ENCODE measurements at regions not wholly inside any gene's neighbourhood (a gene's known extent, or its start where the extent isn't known, plus 50 kb on each side); places are given as distances from the start of the nearest gene placed in this dataset.

GRCh38 chrX:125710403-125711062 is 390.9 kb downstream of the TEX13C start:
- ATAC-seq: no peak
- H3K4me3 Mint-ChIP-seq: no peak overlapping the region
- POLR2A ChIA-PET: no interaction called here
- no peak overlapping the region for H3K27ac Mint-ChIP-seq
- no peaks in the 10 kb centered on the region for H3K4me1 Mint-ChIP-seq
- H3K27me3 Mint-ChIP-seq: no peaks in the 10 kb centered on the region
- H3K36me3 Mint-ChIP-seq: no peaks in the 10 kb centered on the region
- peaks cover 0 to 8% (median 0%) of the 10 kb centered on the region in 9 donors for H3K9me3 Mint-ChIP-seq
- no peak for DNase-seq

DNA sequence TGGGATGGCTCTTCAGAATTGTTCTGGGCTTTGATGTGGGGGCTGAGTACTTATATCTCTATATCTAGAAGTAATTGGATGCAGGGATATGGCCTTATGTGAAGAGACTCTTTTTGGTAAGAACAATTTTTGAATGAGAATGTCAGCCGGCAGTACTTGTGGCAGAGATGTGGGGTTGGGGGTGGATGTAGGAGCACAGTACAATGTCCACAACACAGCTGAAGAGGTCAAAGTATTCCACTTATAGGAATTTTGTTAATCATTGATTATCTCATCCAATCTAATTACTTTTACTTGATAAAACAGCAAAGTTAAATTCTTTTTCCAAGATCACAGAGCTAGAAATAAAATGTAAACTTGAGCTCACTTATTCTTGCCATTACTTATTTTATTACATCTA is 391.4 kb downstream of the TEX13C start:
- H3K9me3 Mint-ChIP-seq: peaks cover 0 to 4% (median 0%) of the 10 kb centered on the region in 9 donors
- H3K36me3 Mint-ChIP-seq: no peaks in the 10 kb centered on the region
- H3K4me3 Mint-ChIP-seq: no peak overlapping the region
- no peaks in the 10 kb centered on the region for H3K4me1 Mint-ChIP-seq
- H3K27ac Mint-ChIP-seq: no peak overlapping the region
- DNase-seq (no peak), ATAC-seq (no peak)
- POLR2A ChIA-PET: no interaction called here
- H3K27me3 Mint-ChIP-seq: no peaks in the 10 kb centered on the region

GRCh38 chrX:125713633-125714032 is 394.0 kb downstream of the TEX13C start:
- POLR2A ChIA-PET: no interaction called here
- no peak overlapping the region for H3K27ac Mint-ChIP-seq

GRCh38 chrX:125727117-125727516 is 407.4 kb downstream of the TEX13C start:
- no peaks in the 10 kb centered on the region for H3K4me1 Mint-ChIP-seq

More at GRCh38 chrX:125713633-125714032, 394.0 kb downstream of the TEX13C start:
- Mint-ChIP-seq H3K9me3 (peaks cover 0 to 4% (median 0%) of the 10 kb centered on the region in 9 donors), H3K36me3 (no peaks in the 10 kb centered on the region), H3K4me3 (no peak overlapping the region), H3K27me3 (no peaks in the 10 kb centered on the region), H3K4me1 (no peaks in the 10 kb centered on the region)
- no peak for ATAC-seq
- DNase-seq: no peak

DNA sequence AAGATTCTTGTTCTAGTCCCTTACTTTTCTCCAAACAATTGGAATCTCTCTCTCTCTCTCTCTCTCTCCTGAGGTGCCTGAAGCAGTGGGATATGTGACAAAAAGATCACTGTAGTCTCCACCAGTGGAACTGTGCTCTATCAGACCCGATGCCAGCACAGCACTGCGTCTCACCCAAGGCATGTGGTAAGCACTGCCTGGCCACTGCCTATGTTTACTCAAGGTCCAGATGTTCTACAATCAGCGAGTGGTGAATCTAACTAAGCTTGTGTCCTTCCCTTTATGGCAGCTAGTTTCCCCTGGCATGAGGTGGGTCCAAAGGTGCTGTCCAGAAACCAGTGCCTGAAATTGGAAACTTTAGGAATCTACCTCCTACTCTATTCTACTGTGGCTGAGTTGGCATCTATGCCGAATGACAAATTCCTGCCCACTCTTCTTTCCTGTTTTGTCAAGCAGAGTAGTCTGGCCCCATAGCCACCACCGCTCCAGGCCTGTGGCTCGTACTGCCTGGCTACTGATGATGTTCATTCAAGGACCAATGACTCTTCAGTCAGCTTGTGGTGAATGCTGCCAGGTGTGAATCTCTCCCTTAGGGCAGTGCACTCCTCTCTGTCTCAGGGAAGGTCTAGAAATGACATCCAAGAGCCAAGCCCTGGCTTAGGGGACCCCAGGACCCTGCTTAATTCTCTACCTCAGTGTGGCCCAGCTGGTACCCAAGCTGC is 416.5 kb downstream of the TEX13C start:
- peaks cover 0 to 9% (median 0%) of the 10 kb centered on the region in 3 donors for H3K36me3 Mint-ChIP-seq
- H3K27ac Mint-ChIP-seq: no peak overlapping the region
- POLR2A ChIA-PET: no interaction called here
- no peaks in the 10 kb centered on the region for H3K4me1 Mint-ChIP-seq
- peaks cover 0 to 18% (median 3%) of the 10 kb centered on the region in 9 donors for H3K9me3 Mint-ChIP-seq
- no peaks in the 10 kb centered on the region for H3K27me3 Mint-ChIP-seq
- H3K4me3 Mint-ChIP-seq: no peak overlapping the region
- ATAC-seq (no peak), DNase-seq (no peak)

More at GRCh38 chrX:125727117-125727516, 407.4 kb downstream of the TEX13C start:
- POLR2A ChIA-PET: no interaction called here
- H3K9me3 Mint-ChIP-seq: peaks cover 0 to 10% (median 2%) of the 10 kb centered on the region in 9 donors
- no peak overlapping the region for H3K27ac Mint-ChIP-seq
- no peak for DNase-seq
- no peaks in the 10 kb centered on the region for H3K27me3 Mint-ChIP-seq
- no peak overlapping the region for H3K4me3 Mint-ChIP-seq
- H3K36me3 Mint-ChIP-seq: no peaks in the 10 kb centered on the region
- ATAC-seq: no peak

GRCh38 chrX:125742811-125743210 is 423.1 kb downstream of the TEX13C start:
- Mint-ChIP-seq H3K4me1 (no peaks in the 10 kb centered on the region), H3K27me3 (no peaks in the 10 kb centered on the region), H3K4me3 (no peak overlapping the region), H3K27ac (no peak overlapping the region), H3K36me3 (no peaks in the 10 kb centered on the region), H3K9me3 (peaks cover 0 to 2% (median 0%) of the 10 kb centered on the region in 9 donors)
- ATAC-seq: no peak
- POLR2A ChIA-PET: no interaction called here
- DNase-seq: no peak

- POLR2A ChIA-PET: no interaction called here
- Mint-ChIP-seq H3K4me1 (no peaks in the 10 kb centered on the region), H3K27me3 (peaks cover 0 to 3% (median 0%) of the 10 kb centered on the region in 5 donors)
Observed at GRCh38 chrX:125744914-125745313, 421.2 kb downstream of the DCAF12L2 start.

DNA sequence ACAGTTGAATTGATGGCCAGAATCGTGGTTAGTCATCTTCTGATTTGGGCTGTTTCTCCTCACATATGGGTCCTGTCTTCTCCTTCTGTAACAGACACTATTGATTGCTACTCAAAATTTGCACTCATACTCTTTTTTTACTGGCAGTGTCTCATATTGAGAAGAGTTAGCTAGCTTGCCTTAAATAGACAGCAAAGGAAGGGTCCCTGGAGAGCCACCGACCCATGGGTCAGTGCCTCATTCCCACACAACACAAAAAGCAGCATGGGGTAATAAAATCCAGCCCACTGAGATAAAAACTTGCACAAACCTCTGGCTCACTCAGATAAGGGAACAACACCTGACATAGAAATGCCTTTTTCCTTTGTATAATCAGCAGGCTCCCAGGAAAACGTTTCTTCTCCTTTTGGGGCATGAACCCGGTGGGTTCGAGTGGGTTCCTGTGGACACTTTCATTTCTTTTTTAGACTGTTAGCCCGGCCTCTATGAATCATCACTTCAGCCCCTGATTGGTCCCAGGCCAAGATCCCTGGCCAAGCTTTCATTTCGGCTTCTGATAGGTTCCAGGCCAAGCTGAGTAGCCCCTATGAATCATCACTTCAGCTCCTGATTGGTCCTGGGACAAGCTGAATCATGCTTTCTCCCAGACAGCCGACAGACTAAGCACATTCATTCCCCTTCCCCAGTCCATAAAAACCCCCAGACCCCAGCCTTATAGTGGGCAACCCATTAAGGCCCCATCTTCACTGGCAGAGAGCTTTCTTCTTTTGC is 408.1 kb downstream of the DCAF12L2 start:
- H3K4me3 Mint-ChIP-seq: no peak overlapping the region

More at GRCh38 chrX:125744914-125745313, 421.2 kb downstream of the DCAF12L2 start:
- Mint-ChIP-seq H3K27ac (no peak overlapping the region), H3K36me3 (no peaks in the 10 kb centered on the region), H3K4me3 (no peak overlapping the region), H3K9me3 (no peaks in the 10 kb centered on the region)
- DNase-seq: no peak
- no peak for ATAC-seq

GRCh38 chrX:125758819-125759218 is 407.3 kb downstream of the DCAF12L2 start:
- POLR2A ChIA-PET: no interaction called here
- Mint-ChIP-seq H3K4me3 (no peak overlapping the region), H3K27me3 (no peaks in the 10 kb centered on the region), H3K27ac (no peak overlapping the region), H3K36me3 (peaks cover 0 to 6% (median 0%) of the 10 kb centered on the region in 3 donors), H3K4me1 (no peaks in the 10 kb centered on the region), H3K9me3 (peaks cover 0 to 23% (median 10%) of the 10 kb centered on the region in 9 donors)
- DNase-seq (no peak), ATAC-seq (no peak)

More for the DNA sequence above, 408.1 kb downstream of the DCAF12L2 start:
- POLR2A ChIA-PET: no interaction called here
- Mint-ChIP-seq H3K9me3 (peaks cover 0 to 15% (median 6%) of the 10 kb centered on the region in 9 donors), H3K27me3 (no peaks in the 10 kb centered on the region), H3K27ac (no peak overlapping the region), H3K4me1 (no peaks in the 10 kb centered on the region), H3K36me3 (peaks cover 0 to 4% (median 0%) of the 10 kb centered on the region in 3 donors)
- ATAC-seq: no peak
- DNase-seq: no peak

- peaks cover 0 to 34% (median 10%) of the 10 kb centered on the region in 9 donors for H3K9me3 Mint-ChIP-seq
- no peak for ATAC-seq
- POLR2A ChIA-PET: no interaction called here
Observed at GRCh38 chrX:125762954-125763353, 403.1 kb downstream of the DCAF12L2 start.

DNA sequence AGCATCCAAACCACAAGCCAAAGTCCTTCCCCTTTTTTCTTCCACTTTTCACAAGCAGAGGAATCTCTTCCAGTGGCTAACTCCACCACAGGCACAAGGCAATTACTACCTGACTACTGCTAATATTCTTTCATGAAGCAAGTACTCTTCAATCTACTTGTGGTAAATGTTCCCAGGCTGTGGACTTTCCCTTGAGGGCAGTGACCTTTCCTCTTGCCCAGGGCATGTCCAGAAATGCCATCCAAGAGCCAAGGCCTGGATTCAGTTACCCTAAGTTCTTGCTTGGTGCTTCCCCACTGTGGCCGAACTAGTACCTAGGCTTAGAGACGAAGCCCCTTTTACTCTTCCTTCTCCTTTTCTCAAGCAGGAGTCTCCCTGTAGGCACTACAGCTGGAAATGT is 400.7 kb downstream of the DCAF12L2 start:
- H3K27ac Mint-ChIP-seq: no peak overlapping the region
- DNase-seq (no peak), ATAC-seq (no peak)
- H3K27me3 Mint-ChIP-seq: no peaks in the 10 kb centered on the region
- H3K9me3 Mint-ChIP-seq: peaks cover 0 to 33% (median 10%) of the 10 kb centered on the region in 9 donors
- no peaks in the 10 kb centered on the region for H3K4me1 Mint-ChIP-seq
- POLR2A ChIA-PET: no interaction called here
- H3K4me3 Mint-ChIP-seq: no peak overlapping the region
- peaks cover 0 to 6% (median 0%) of the 10 kb centered on the region in 3 donors for H3K36me3 Mint-ChIP-seq

More at GRCh38 chrX:125762954-125763353, 403.1 kb downstream of the DCAF12L2 start:
- Mint-ChIP-seq H3K4me1 (no peaks in the 10 kb centered on the region), H3K36me3 (peaks cover 0 to 6% (median 0%) of the 10 kb centered on the region in 3 donors), H3K4me3 (no peak overlapping the region), H3K27ac (no peak overlapping the region), H3K27me3 (no peaks in the 10 kb centered on the region)
- no peak for DNase-seq

DNA sequence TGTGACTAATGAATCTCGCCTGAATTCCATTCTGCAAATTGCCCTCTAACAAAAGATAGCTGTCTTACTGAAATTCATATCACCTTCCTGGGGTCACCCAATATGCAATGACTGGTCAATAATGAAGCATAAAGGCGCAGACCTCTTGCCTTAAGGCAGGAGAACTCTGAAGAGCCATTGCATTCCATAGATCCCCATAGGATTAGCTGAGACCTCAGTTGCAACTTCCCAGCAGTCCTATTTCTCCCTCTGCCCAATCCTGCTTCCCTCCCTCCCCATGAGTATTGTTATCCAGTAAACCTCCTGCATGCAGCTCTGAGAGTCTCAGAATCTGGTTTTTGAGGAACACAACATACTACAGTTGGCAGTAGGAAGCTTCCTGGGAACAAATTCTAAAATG is 396.5 kb downstream of the DCAF12L2 start:
- no peak overlapping the region for H3K4me3 Mint-ChIP-seq
- H3K27me3 Mint-ChIP-seq: peaks cover 0 to 2% (median 0%) of the 10 kb centered on the region in 5 donors
- no peak overlapping the region for H3K27ac Mint-ChIP-seq
- H3K4me1 Mint-ChIP-seq: no peaks in the 10 kb centered on the region
- DNase-seq (no peak), ATAC-seq (no peak)
- no peaks in the 10 kb centered on the region for H3K36me3 Mint-ChIP-seq
- POLR2A ChIA-PET: no interaction called here
- peaks cover 0 to 3% (median 0%) of the 10 kb centered on the region in 9 donors for H3K9me3 Mint-ChIP-seq

- Mint-ChIP-seq H3K4me3 (no peak overlapping the region), H3K27me3 (no peaks in the 10 kb centered on the region), H3K36me3 (no peaks in the 10 kb centered on the region), H3K27ac (no peak overlapping the region), H3K9me3 (no peaks in the 10 kb centered on the region), H3K4me1 (no peaks in the 10 kb centered on the region)
- ATAC-seq (no peak), DNase-seq (no peak)
- POLR2A ChIA-PET: no interaction called here
Observed at GRCh38 chrX:125778261-125778660, 387.8 kb downstream of the DCAF12L2 start.

Data from naive thymus-derived CD8-positive, alpha-beta T cell (primary cell).